Lung (tissue), 11 donors: ENCODE measurements at regions not wholly inside any gene's neighbourhood (a gene's known extent, or its start where the extent isn't known, plus 50 kb on each side); places are given as distances from the start of the nearest gene placed in this dataset.
"Not testable (repeated sequence)": the region's sequence is repeated elsewhere in the genome, so short reads cannot be mapped to it uniquely, and the experiment has no call there.

Experiments
- ATAC-seq: fragments of 200-7000 bp; cut with Tn5 transposase; one replicate; pipeline ENCODE4 v1.9.1; 2020; ENCODE audit warnings: moderate number of reproducible peaks; ENCODE audit not compliant: insufficient read depth, low FRiP score
- DNase-seq, 3 donors: peaks; one replicate each; pipeline ENCODE4 v3.0.0-alpha.2; 2013 to 2017
- H3K27ac ChIP-seq, 2 donors: one replicate each; pipeline ENCODE4 v1.5.1; 2013; ENCODE audit warnings: mild to moderate bottlenecking in 2 of 2, moderate library complexity in 2 of 2, control low read depth in 1 of 2, inconsistent platforms in 1 of 2, low read depth in 1 of 2, low read length in 1 of 2
- H3K27me3 ChIP-seq, 3 donors: one replicate each; pipeline ENCODE4 v1.5.1; 2013; ENCODE audit warnings: low read length in 2 of 3; ENCODE audit not compliant: control insufficient read depth in 3 of 3, insufficient read depth in 3 of 3
- H3K36me3 ChIP-seq, 4 donors: one replicate each; pipeline ENCODE4 v1.5.1; 2013; ENCODE audit warnings: low read length in 4 of 4, mild to moderate bottlenecking in 1 of 4, moderate library complexity in 1 of 4; ENCODE audit not compliant: control insufficient read depth in 4 of 4, insufficient read depth in 4 of 4
- H3K4me1 ChIP-seq, 5 donors: one replicate each; pipeline ENCODE4 v1.5.1; 2013; ENCODE audit warnings: low read length in 5 of 5, mild to moderate bottlenecking in 2 of 5, moderate library complexity in 1 of 5; ENCODE audit not compliant: control insufficient read depth in 5 of 5, insufficient read depth in 5 of 5
- H3K4me3 ChIP-seq: one replicate; pipeline ENCODE4 v1.5.1; 2013; ENCODE audit warnings: mild to moderate bottlenecking, control low read depth, moderate library complexity
- H3K9ac ChIP-seq, 2 donors: one replicate each; pipeline ENCODE4 v1.5.1; 2013; ENCODE audit warnings: low read length in 2 of 2, control low read depth in 1 of 2; ENCODE audit not compliant: insufficient read depth in 1 of 2
- H3K9me3 ChIP-seq, 4 donors: one replicate each; pipeline ENCODE4 v1.5.1; 2013; ENCODE audit warnings: low read length in 3 of 4, mild to moderate bottlenecking in 1 of 4, moderate library complexity in 1 of 4; ENCODE audit not compliant: control insufficient read depth in 4 of 4, insufficient read depth in 3 of 4
- CTCF ChIP-seq: IDR thresholded peaks from 2 replicates; pipeline ENCODE4 v1.5.1; 2012; ENCODE audit warnings: mild to moderate bottlenecking; ENCODE audit errors: control extremely low read depth, extremely low read depth
- WGBS, 2 donors: extraction: QIAGEN DNeasy Blood & Tissue Kit; methylation state at CpG; one replicate each; pipeline ENCODE4 v1.1.7; 2013; 5-methylcytosine and 5-hydroxymethylcytosine counted together
- donor health status: control.
- donor health status: control.
- donor health status: Bipolar disorder and iron deficiency.
- donor health status: healthy.
- donor health status: DM: yes; HTN: yes; CAD: no.

- no peak overlapping the region for H3K27ac ChIP-seq
- ATAC-seq (no peak), DNase-seq (no peak)
- H3K4me1 ChIP-seq, result peaks cover 0 to 10% (median 7%) of the 10 kb centered on the region in 5 donors
- no peaks in the 10 kb centered on the region for H3K36me3 ChIP-seq
- H3K27me3 ChIP-seq, result peaks cover 0 to under 1% (median 0%) of the 10 kb centered on the region in 3 donors
- no peak overlapping the region for H3K4me3 ChIP-seq
- no peak overlapping the region for H3K9ac ChIP-seq
- no peak for TF ChIP-seq CTCF
- H3K9me3 ChIP-seq, result peaks cover 0 to 7% (median 3%) of the 10 kb centered on the region in 4 donors
- 40 to 66% methylated on average over 4 of the region's 4 CpGs for WGBS, 2 donors
Measured at GRCh38 chr19:30810726-30811125, 438.5 kb downstream of the ZNF536 start.

- no peak for TF ChIP-seq CTCF
- DNase-seq, result no peak
- no peaks in the 10 kb centered on the region for H3K36me3 ChIP-seq
- 73 to 86% methylated on average over 3 of the region's 3 CpGs for WGBS, 2 donors
- peaks cover 0 to 5% (median 2%) of the 10 kb centered on the region in 4 donors for H3K9me3 ChIP-seq
- ATAC-seq, result no peak
- H3K27ac ChIP-seq, result no peak overlapping the region
- H3K4me1 ChIP-seq, result peaks cover 0 to 30% (median 7%) of the 10 kb centered on the region in 5 donors
- H3K4me3 ChIP-seq, result no peak overlapping the region
- no peak overlapping the region for H3K9ac ChIP-seq
- no peaks in the 10 kb centered on the region for H3K27me3 ChIP-seq
Measured at GRCh38 chr19:30807278-30807677, 435.1 kb downstream of the ZNF536 start.

- Histone ChIP-seq H3K4me3 (no peak overlapping the region), H3K27me3 (no peaks in the 10 kb centered on the region), H3K9me3 (peaks cover 0 to 5% (median 2%) of the 10 kb centered on the region in 4 donors), H3K9ac (no peak overlapping the region), H3K36me3 (no peaks in the 10 kb centered on the region), H3K27ac (no peak overlapping the region), H3K4me1 (peaks cover 0 to 30% (median 7%) of the 10 kb centered on the region in 5 donors)
- ATAC-seq (no peak), DNase-seq (peak; percentile 40 to 68 (median 50))
- WGBS, 2 donors, result 89 to 92% methylated on average over 3 of the region's 3 CpGs
- TF ChIP-seq CTCF, result no peak
Measured at GRCh38 chr19:30806311-30806710, 434.1 kb downstream of the ZNF536 start.

- 17 to 18% methylated on average over 5 of the region's 5 CpGs for WGBS, 2 donors
- no peak overlapping the region for H3K4me3 ChIP-seq
- peaks cover 0 to 3% (median 0%) of the 10 kb centered on the region in 3 donors for H3K27me3 ChIP-seq
- no peak overlapping the region for H3K27ac ChIP-seq
- no peaks in the 10 kb centered on the region for H3K36me3 ChIP-seq
- DNase-seq (peak; percentile 91 to 99 (median 97)), ATAC-seq (no peak)
- peaks cover 0 to 5% (median 2%) of the 10 kb centered on the region in 4 donors for H3K9me3 ChIP-seq
- H3K9ac ChIP-seq, result no peak overlapping the region
- no peak for TF ChIP-seq CTCF
- peaks cover 0 to 30% (median 7%) of the 10 kb centered on the region in 5 donors for H3K4me1 ChIP-seq
Measured at GRCh38 chr19:30804751-30805150, 432.6 kb downstream of the ZNF536 start.

- ATAC-seq, H3K4me3 ChIP-seq, H3K9me3 ChIP-seq, H3K27ac ChIP-seq, H3K36me3 ChIP-seq, H3K27me3 ChIP-seq, H3K9ac ChIP-seq: not testable (repeated sequence)
- peak; percentile 67 to 94 (median 92) for DNase-seq
- peaks cover 0 to 30% (median 7%) of the 10 kb centered on the region in 5 donors for H3K4me1 ChIP-seq
- 34 to 40% methylated on average over 3 of the region's 3 CpGs for WGBS, 2 donors
Measured at GRCh38 chr19:30804333-30804732, 432.1 kb downstream of the ZNF536 start.
